HCT116 (cell line): ENCODE measurements at regions not wholly inside any gene's neighbourhood (a gene's known extent, or its start where the extent isn't known, plus 50 kb on each side); places are given as distances from the start of the nearest gene placed in this dataset.

Experiments used
- ATAC-seq: fragments of 200-7000 bp; cut with Tn5 transposase; 2 replicates; pipeline ENCODE4 v1.9.1; 2020; ENCODE audit warnings: mild to moderate bottlenecking, moderate library complexity
- BruUV-seq: library from RNA; stranded (reverse); fragments of 400-500 nt; replicated peaks from 2 replicates; lab custom pipeline; 2021; lab: Mats Ljungman, UMichigan
- CTCF ChIA-PET: fragments of 300-600 bp; sonication (Branson Sonifier 250); formaldehyde crosslinking; loops from one replicate; lab custom pipeline; 2021; ENCODE audit warnings: antibody characterized with exemption; lab: Charles Lee
- POLR2A ChIA-PET: fragments of 300-600, 350-600 bp; sonication (Branson Sonifier 250); formaldehyde crosslinking; loops from one replicate; lab custom pipeline; 2021; ENCODE audit warnings: antibody characterized with exemption; lab: Charles Lee
- RAD21 ChIA-PET, 2 experiments: fragments of 300-600 bp; sonication (Branson Sonifier 250); formaldehyde crosslinking; loops; one replicate each; lab custom pipeline; 2023; ENCODE audit warnings: low total read pairs in 2 of 2; ENCODE audit not compliant: uncharacterized antibody in 2 of 2, unreplicated experiment in 2 of 2, low non-redundant PET in 1 of 2; lab: Charles Lee
- DNase-seq: peaks from one replicate; pipeline ENCODE4 v3.0.0-alpha.2; 2010; ENCODE audit warnings: low read depth, low spot score
- H2AFZ ChIP-seq: fragments of 200-600 bp; shearing (Covaris generic), sonication (generic); 2 replicates; pipeline ENCODE4 v1.6.1; 2017; ENCODE audit warnings: low read depth, mixed run types, mixed read lengths, antibody characterized with exemption, low read length; ENCODE audit not compliant: poor library complexity, severe bottlenecking
- H3K27ac ChIP-seq: 2 replicates; pipeline ENCODE4 v1.5.1; 2012; ENCODE audit warnings: low read depth, low read length
- H3K27me3 ChIP-seq: fragments of 200-600 bp; sonication (generic); 2 replicates; pipeline ENCODE4 v1.6.1; 2016; ENCODE audit warnings: mixed run types, low read length, mixed read lengths; ENCODE audit not compliant: insufficient read depth
- H3K36me3 ChIP-seq, 2 experiments: fragments of 200-500 bp in 1 of 2; fragments of 200-600 bp in 1 of 2; sonication (Bioruptor generic) in 1 of 2; sonication (generic) in 1 of 2; 2 replicates each; pipeline versions ENCODE4 v1.5.1 to v1.6.1; 2014 to 2016; ENCODE audit warnings: low read length in 2 of 2, inconsistent platforms in 1 of 2, mixed read lengths in 1 of 2, mixed run types in 1 of 2; ENCODE audit not compliant: insufficient read depth in 2 of 2, control insufficient read depth in 1 of 2
- H3K4me1 ChIP-seq, 2 experiments: fragments of 200-600 bp in 1 of 2; sonication (generic) in 1 of 2; 2 replicates each; pipeline versions ENCODE4 v1.5.1 to v1.6.1; 2012 to 2017; ENCODE audit warnings: low read length in 2 of 2, inconsistent platforms in 1 of 2, mild to moderate bottlenecking in 1 of 2, mixed read lengths in 1 of 2, mixed run types in 1 of 2, moderate library complexity in 1 of 2; ENCODE audit not compliant: insufficient read depth in 2 of 2, control insufficient read depth in 1 of 2
- H3K4me2 ChIP-seq: fragments of 200-600 bp; sonication (generic); 2 replicates; pipeline ENCODE4 v1.6.1; 2017; ENCODE audit warnings: mixed run types, low read length, mixed read lengths
- H3K4me3 ChIP-seq, 2 experiments: fragments of 200-600 bp in 1 of 2; sonication (generic) in 1 of 2; replicated peaks in 1 of 2; 2 replicates each; pipeline ENCODE4 v1.5.1; 2011 to 2016; ENCODE audit warnings: low read length in 2 of 2, control low read depth in 1 of 2, low read depth in 1 of 2, mild to moderate bottlenecking in 1 of 2, mixed read lengths in 1 of 2, mixed run types in 1 of 2
- H3K79me2 ChIP-seq: fragments of 200-600 bp; sonication (generic); 2 replicates; pipeline ENCODE4 v1.6.1; 2017; ENCODE audit warnings: mild to moderate bottlenecking, mixed run types, low read length, moderate library complexity, mixed read lengths; ENCODE audit not compliant: insufficient read depth
- H3K9ac ChIP-seq: fragments of 200-600 bp; sonication (generic); 2 replicates; pipeline ENCODE4 v1.6.1; 2016; ENCODE audit warnings: low read length, mixed read lengths
- H3K9me2 ChIP-seq: fragments of 200-600 bp; sonication (generic), shearing (Covaris generic); 2 replicates; pipeline ENCODE4 v1.6.1; 2017; ENCODE audit warnings: mixed run types, mild to moderate bottlenecking, moderate library complexity; ENCODE audit not compliant: insufficient read depth
- H3K9me3 ChIP-seq, 2 experiments: fragments of 200-500 bp in 1 of 2; fragments of 200-600 bp in 1 of 2; sonication (Bioruptor generic) in 1 of 2; sonication (generic) in 1 of 2; 2 replicates each; pipeline ENCODE4 v1.6.1; 2014 to 2017; ENCODE audit warnings: low read length in 2 of 2, mixed read lengths in 2 of 2, inconsistent platforms in 1 of 2, low read depth in 1 of 2, mild to moderate bottlenecking in 1 of 2, mixed run types in 1 of 2, moderate library complexity in 1 of 2; ENCODE audit not compliant: control insufficient read depth in 1 of 2, insufficient read depth in 1 of 2
- H4K20me1 ChIP-seq: fragments of 200-600 bp; sonication (generic), shearing (Covaris generic); 2 replicates; pipeline ENCODE4 v1.6.1; 2017; ENCODE audit warnings: mixed run types, mild to moderate bottlenecking, moderate library complexity; ENCODE audit not compliant: insufficient read depth
- ATF3 ChIP-seq: IDR thresholded peaks from 2 replicates; pipeline ENCODE4 v1.6.1; 2012
- EGR1 ChIP-seq: IDR thresholded peaks from 2 replicates; pipeline ENCODE4 v1.6.1; 2012; ENCODE audit warnings: low read depth
- ELF1 ChIP-seq: IDR thresholded peaks from 2 replicates; pipeline ENCODE4 v1.6.1; 2012; ENCODE audit warnings: low read depth, borderline replicate concordance
- EZH2 ChIP-seq: fragments of 200-600 bp; sonication (generic); IDR thresholded peaks from 2 replicates; pipeline ENCODE4 v1.6.1; 2017; ENCODE audit warnings: antibody characterized with exemption, mixed run types
- EZH2phosphoT487 ChIP-seq: fragments of 200-600 bp; IDR thresholded peaks from 2 replicates; pipeline ENCODE4 v1.6.1; 2018; ENCODE audit warnings: antibody characterized with exemption, borderline replicate concordance
- JUND ChIP-seq: IDR thresholded peaks from 2 replicates; pipeline ENCODE4 v1.6.1; 2012
- POLR2AphosphoS5 ChIP-seq: IDR thresholded peaks from 2 replicates; pipeline ENCODE4 v1.6.1; 2011; ENCODE audit warnings: mild to moderate bottlenecking, low read depth, low read length, moderate library complexity
- REST ChIP-seq: IDR thresholded peaks from 2 replicates; pipeline ENCODE4 v1.6.1; 2012; ENCODE audit warnings: low read depth
- TCF7L2 ChIP-seq: IDR thresholded peaks from 2 replicates; pipeline ENCODE4 v1.7.0; 2011; ENCODE audit warnings: borderline replicate concordance, inconsistent platforms; ENCODE audit not compliant: insufficient read depth, insufficient read length; ENCODE audit errors: extremely low read depth
- ZBTB33 ChIP-seq: IDR thresholded peaks from 2 replicates; pipeline ENCODE4 v1.6.1; 2011; ENCODE audit warnings: mild to moderate bottlenecking, low read length, moderate library complexity; ENCODE audit not compliant: insufficient replicate concordance; ENCODE audit errors: extremely low read depth
- ZNF274 ChIP-seq: fragments of 200-500 bp; sonication (Bioruptor generic); IDR thresholded peaks from 2 replicates; pipeline ENCODE4 v1.6.1; 2014; ENCODE audit warnings: mild to moderate bottlenecking, low read depth, low read length, inconsistent platforms
- intact Hi-C: fragments of 100-400 bp; cut with micrococcal nuclease; formaldehyde crosslinking; loops from 2 replicates; pipeline ENCODE4 v1.10.0; 2022

- Histone ChIP-seq H3K36me3 (no peaks in the 10 kb centered on the region), H3K79me2 (no peaks in the 10 kb centered on the region), H3K4me3 (no peak overlapping the region), H3K9ac (no peak overlapping the region), H4K20me1 (no peaks in the 10 kb centered on the region), H3K27ac (no peak overlapping the region), H3K9me2 (no peaks in the 10 kb centered on the region), H3K4me2 (no peak overlapping the region), H3K27me3 (no peaks in the 10 kb centered on the region), H3K4me1 (no peaks in the 10 kb centered on the region), H3K9me3 (no peaks in the 10 kb centered on the region), H2AFZ (no peak overlapping the region)
- ChIA-PET CTCF (no interaction called here), RAD21 (no interaction called here), POLR2A (no interaction called here)
- TF ChIP-seq ATF3 (no peak), EZH2 (no peak), EZH2phosphoT487 (no peak), REST (no peak), ZNF274 (no peak), TCF7L2 (no peak), POLR2AphosphoS5 (no peak), JUND (no peak), EGR1 (no peak), ELF1 (no peak), ZBTB33 (no peak)
- no TSS peak for BruUV-seq
- ATAC-seq (no peak), DNase-seq (no peak)
- intact Hi-C loops, result no loop called here
These were observed 52.5 kb upstream of the FOXN3 start for GRCh38 chr14:89469210-89470198.
